DMS79 treated with DMSO at 0.1 percent for 48 hours (cell line): ENCODE measurements at regions not wholly inside any gene's neighbourhood (a gene's known extent, or its start where the extent isn't known, plus 50 kb on each side); places are given as distances from the start of the nearest gene placed in this dataset.
"Not testable (repeated sequence)": the region's sequence is repeated elsewhere in the genome, so short reads cannot be mapped to it uniquely, and the experiment has no call there.

Experiments
- DNase-seq: peaks from one replicate; lab custom pipeline; 2025; lab: John Stamatoyannopoulos, UW

DNA sequence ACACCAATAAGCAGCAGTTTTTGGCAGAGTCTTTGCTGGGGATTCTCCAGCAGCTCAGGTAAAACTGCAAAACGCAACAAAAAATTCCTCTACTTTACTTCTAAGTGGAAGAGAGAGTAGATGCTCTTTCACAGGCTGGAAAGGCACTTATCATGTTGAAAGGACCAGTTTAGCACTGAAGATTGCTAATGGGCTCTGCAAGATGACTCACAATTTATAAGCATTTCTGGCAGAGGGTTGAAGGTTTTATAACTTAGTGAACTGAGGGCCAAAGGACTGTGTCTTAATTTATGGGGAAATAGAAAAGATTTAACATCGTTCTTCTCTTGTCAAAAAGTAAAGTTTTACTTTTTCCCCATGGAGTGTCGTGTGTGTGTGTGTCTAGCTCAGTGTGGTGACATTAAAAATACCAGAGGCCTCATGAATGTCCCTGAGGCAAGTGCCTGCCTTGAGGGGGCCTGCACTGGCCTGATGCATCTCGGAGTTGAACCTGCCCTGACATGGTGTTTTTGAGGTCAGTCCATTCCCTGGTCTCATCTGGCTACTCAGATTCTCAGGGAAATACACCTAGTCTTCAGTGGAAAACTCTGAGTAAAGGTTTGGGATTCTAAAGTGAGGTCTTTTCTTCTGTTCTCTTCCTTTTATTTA lies 1092.0 kb downstream of the NAALADL2 start:
- no peak for DNase-seq

DNA sequence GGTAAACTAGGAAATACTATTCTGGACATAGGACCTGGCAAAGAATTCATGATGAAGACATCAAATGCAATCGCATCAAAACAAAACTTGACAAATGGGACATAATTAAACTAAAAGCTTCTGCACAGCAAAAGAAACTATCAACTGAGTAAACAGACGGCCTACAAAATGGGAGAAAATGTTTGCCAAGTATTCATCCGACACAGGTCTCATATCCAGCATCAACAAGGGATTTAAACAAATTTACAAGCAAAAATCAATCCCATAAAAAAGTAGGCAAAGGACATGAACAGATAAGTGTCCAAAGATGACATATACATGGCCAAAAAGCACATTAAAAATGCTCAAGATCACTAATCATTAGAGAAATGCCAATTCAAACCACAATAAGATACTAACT lies 1088.9 kb downstream of the NAALADL2 start:
- DNase-seq = no peak

DNA sequence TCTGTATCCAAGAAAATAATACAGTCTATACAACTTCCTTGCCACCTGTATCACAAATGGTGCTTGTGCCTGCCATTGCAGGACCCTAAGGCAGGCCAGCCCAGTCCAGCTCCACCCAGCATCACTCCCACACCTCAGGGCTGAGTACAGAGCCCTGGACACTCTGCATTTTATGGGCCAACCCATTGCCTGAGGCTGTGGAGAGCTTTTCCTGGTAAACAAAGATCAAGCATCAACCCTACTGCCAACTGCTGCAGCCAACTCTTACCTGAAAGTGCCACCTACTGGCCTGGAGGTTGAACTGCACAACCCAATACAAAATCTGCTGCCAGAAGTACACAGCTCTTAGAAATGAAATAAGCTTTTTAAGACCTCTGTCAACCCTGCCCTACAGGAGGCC lies 1082.2 kb downstream of the NAALADL2 start:
- no peak for DNase-seq

DNA sequence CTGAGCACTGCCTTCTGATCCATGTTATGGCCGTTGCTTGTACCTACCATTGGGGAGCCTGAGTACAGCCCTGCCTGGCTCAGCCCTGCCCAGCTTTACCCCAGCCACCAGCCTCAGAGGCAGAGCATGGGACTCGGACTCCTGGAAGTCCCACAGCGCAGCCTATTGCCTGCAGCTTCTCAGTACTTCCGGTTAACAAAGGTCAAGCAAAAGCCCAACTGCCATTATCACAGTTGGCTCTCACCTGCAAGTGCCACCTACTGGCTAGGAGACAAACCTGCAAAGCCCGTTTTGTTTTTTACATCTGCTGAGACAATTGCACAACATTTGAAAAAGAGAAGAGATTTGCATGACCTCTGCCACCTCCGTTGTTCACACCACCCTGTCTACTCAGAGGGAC lies 1081.7 kb downstream of the NAALADL2 start:
- DNase-seq = no peak

GRCh38 chr3:175940243-175940642 lies 1081.1 kb downstream of the NAALADL2 start:
- no peak for DNase-seq

DNA sequence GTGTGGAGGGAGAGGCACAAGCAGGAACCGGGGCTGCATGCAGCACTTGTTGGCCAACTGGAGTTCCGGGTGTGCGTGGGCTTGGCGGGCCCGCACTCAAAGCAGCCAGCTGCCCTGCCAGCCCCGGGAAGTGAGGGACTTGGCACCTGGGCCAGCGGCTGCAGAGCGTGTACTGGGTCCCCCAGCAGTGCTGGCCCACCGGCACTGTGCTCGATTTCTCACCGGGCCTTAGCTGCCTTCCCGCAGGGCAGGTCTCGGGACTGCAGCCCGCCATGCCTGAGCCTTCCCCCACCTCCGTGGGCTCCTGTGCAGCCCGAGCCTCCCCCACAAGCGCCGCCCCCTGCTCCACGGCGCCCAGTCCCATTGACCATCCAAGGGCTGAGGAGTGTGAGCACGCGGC lies 1078.2 kb downstream of the NAALADL2 start:
- not testable (repeated sequence) for DNase-seq

DNA sequence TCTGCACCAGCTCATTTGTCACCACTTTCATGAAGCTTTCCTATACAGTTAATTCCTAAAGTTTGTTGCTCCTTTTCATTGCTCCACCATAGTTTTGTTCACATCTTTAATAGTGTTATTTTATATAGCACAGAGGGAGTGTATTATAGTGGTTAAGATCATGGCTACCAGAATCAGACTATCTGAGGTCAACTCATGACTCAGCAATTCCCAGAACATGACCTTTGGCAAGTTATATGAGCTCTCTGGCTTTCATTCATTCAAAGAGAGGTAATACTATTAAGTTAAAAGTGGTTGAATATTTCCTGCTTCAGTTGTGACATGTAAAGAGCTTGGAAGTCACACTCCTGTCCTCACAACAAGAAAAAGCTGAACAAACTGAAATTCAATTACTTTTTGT lies 1073.5 kb downstream of the NAALADL2 start:
- DNase-seq = no peak

- no peak for DNase-seq
Observed at GRCh38 chr3:175919133-175919532, 1060.0 kb downstream of the NAALADL2 start.

GRCh38 chr3:175916191-175916934 lies 1057.2 kb downstream of the NAALADL2 start:
- DNase-seq = no peak

DNA sequence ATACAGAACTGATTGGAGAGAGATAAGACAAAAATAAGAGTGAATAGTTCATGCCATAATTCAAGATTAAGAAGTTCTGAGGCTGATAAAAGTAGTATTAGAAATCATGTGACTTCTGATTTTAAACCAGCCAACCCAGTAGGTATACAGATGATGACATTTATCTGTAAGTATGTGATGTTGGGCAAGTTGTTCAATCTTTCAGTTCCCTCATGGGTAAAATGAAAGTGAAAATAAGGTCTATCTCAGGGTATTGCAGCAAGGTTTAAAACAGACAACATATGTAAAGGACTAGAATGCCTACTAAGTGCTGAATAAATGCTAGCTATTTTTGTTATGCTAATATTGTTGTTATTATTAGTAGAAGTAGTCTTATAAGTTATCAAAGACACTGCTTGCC lies 1055.7 kb downstream of the NAALADL2 start:
- no peak for DNase-seq

DNA sequence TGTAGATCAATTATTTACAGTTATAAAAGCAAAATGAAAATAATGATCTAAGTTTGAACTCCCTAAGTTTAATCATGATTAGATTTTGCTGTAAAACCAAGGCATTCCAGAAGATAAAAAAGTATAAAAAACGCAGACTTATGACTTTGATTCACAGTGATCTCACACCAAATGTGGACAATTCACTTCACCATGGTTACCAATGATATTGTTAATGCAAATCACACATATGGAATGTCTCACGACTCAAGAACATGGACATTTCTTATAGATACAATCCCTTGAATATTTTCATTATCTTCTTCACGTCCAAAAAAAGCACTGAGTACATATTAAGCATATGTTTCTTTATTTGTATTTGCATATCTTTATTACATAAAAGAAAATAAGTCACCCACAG lies 1054.2 kb downstream of the NAALADL2 start:
- no peak for DNase-seq

- no peak for DNase-seq
Observed at GRCh38 chr3:175911937-175912336, 1052.8 kb downstream of the NAALADL2 start.

DNA sequence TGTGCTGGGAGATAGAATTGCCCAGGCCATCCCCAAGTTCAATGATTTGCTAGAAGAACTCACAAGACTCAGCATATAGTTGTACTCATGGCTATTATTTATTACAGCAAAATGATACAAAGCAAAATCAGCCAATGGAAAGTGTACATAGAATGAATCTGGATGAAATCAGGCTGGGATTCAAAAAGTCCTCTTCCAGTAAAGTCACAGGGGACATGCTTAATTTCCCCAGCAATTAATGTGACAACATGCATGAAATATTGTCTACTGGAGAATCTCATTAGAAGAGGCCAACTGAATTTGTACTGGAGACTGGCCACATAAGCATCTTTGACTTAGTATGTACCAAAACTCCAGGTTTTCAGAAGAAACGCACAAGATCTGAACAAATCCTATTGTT lies 1043.1 kb downstream of the NAALADL2 start:
- no peak for DNase-seq

DNA sequence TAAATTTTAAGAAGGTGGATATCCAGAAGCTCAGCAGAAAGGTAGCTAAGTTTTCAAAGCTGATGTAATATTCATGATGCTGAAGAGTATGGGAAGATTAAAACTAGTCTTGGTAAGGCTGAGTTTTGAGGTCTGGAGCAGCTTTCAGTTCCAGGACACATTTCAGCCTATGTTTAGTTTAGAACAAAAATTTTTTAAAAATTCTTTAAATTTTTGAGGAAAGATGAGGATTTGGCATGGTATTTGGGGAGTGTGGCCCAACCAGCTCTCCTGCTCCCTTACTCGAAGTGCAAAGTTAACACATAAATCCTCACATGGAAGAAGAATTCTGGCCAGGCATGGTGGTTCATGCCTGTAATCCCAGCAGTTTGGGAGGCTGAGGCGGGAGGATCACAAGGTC lies 1039.1 kb downstream of the NAALADL2 start:
- DNase-seq = no peak

DNA sequence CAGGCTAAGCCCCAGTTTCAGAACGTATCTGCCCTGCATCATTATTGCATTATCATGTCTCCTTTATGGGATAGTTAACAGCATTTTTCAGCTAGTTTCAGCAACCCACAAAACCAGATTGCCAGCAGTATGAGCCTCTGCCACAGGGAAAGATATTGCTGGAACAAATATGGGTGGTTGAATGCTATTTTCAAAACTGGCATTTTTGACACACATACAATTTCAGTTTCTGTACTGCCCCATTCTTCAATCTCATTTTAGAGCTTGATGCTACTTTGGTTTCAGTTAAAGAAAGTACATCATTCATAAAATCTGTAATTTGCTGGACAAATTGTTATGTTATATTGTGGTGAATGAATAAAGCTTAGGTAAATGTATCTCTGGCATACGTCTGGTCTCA lies 1037.5 kb downstream of the NAALADL2 start:
- DNase-seq = no peak

GRCh38 chr3:175895731-175896130 lies 1036.6 kb downstream of the NAALADL2 start:
- no peak for DNase-seq

GRCh38 chr3:175893566-175893965 lies 1034.4 kb downstream of the NAALADL2 start:
- no peak for DNase-seq

GRCh38 chr3:175890066-175890465 lies 1030.9 kb downstream of the NAALADL2 start:
- DNase-seq = no peak

GRCh38 chr3:175885231-175885766 lies 1026.2 kb downstream of the NAALADL2 start:
- no peak for DNase-seq

GRCh38 chr3:175879417-175879816 lies 1020.3 kb downstream of the NAALADL2 start:
- DNase-seq = no peak

DNA sequence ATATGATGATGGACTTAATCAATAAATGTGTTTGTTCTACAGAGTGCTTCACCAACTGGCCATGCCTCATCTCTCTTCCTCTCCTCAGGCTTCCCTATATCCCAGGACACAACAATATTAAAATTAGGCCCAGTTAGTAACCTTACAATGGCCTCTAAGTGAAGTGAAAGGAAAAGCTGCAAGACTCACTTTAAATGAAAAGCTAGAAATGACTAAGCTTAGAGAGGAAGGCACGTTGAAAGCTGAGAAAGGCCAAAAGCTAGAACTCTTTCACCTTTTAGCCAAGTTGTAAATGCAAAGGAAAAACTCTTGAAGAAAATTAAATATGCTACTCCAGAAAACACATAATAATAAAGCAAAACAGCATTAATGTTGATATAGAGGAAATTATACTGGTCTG lies 1010.3 kb downstream of the NAALADL2 start:
- DNase-seq = no peak

- no peak for DNase-seq
Observed at GRCh38 chr3:175868626-175869025, 1009.5 kb downstream of the NAALADL2 start.

DNA sequence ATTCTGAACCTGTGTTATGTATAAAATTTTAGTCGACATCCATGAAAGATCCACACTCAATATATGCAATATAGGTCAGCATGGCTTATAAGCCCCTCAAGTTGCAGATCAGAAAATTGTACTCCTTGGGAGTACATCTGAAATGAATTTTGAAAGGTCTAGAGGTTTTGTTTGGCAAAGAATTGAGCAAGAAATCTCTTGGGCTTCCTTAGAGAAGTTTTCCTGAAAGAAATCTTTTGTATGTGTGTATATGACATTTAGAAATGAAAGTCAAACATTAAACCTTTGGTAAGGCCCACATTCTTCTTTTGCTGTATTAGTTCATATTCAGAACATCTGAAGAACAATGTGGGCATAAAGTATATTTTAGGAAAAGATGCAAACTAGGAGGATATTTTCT lies 1006.6 kb downstream of the NAALADL2 start:
- no peak for DNase-seq

- DNase-seq = no peak
Observed at GRCh38 chr3:175861916-175862315, 1002.8 kb downstream of the NAALADL2 start.
